Thyroid gland (tissue), 4 donors: ENCODE measurements at regions not wholly inside any gene's neighbourhood (a gene's known extent, or its start where the extent isn't known, plus 50 kb on each side); places are given as distances from the start of the nearest gene placed in this dataset.

Experiments
- DNase-seq, 2 donors: peaks; one replicate each; pipeline ENCODE4 v3.0.0-alpha.2; 2019
- H3K27ac ChIP-seq, 3 donors: fragments of 200-600 bp; sonication (generic); 1 replicate in 2 of 3; 2 replicates in 1 of 3; pipeline ENCODE4 v1.5.1; 2016 to 2019; ENCODE audit warnings: mild to moderate bottlenecking in 1 of 3, moderate library complexity in 1 of 3
- H3K27me3 ChIP-seq: fragments of 200-600 bp; sonication (generic); one replicate; pipeline ENCODE4 v1.5.1; 2019
- H3K36me3 ChIP-seq, 2 donors: fragments of 200-600 bp; sonication (generic); one replicate each; pipeline ENCODE4 v1.5.1; 2016 to 2019
- H3K4me1 ChIP-seq, 2 donors: fragments of 200-600 bp; sonication (generic); one replicate each; pipeline ENCODE4 v1.5.1; 2017 to 2019
- H3K4me3 ChIP-seq, 3 donors: fragments of 200-600 bp; sonication (generic); replicated peaks in 1 of 3; 1 replicate in 2 of 3; 2 replicates in 1 of 3; pipeline ENCODE4 v1.5.1; 2016; ENCODE audit warnings: mild to moderate bottlenecking in 1 of 3
- H3K9me3 ChIP-seq: fragments of 200-600 bp; sonication (generic); one replicate; pipeline ENCODE4 v1.5.1; 2017
- POLR2A ChIP-seq, 2 donors: fragments of 450-650 bp; IDR thresholded peaks; one replicate each; pipeline ENCODE4 v1.6.1; 2017; ENCODE audit warnings: antibody characterized with exemption in 2 of 2, mild to moderate bottlenecking in 2 of 2, moderate library complexity in 1 of 2
- WGBS, 2 donors: methylation state at CpG; one replicate each; pipeline ENCODE4 v1.1.5; 2017; 5-methylcytosine and 5-hydroxymethylcytosine counted together
- intact Hi-C: fragments of 100-400 bp; cut with DNase I; formaldehyde crosslinking; loops from one replicate; pipeline ENCODE4 v1.15.1; 2023
- TF ChIP-seq, protein P1 (sequence below), 6 experiments: fragments of 200-600 bp in 3 of 6; fragments of 450-650 bp in 3 of 6; sonication (generic) in 3 of 6; IDR thresholded peaks; one replicate each; pipeline ENCODE4 v1.5.1; 2016 to 2019; ENCODE audit warnings: antibody characterized with exemption in 6 of 6, mild to moderate bottlenecking in 2 of 6, inconsistent platforms in 1 of 6, moderate library complexity in 1 of 6

DNA sequence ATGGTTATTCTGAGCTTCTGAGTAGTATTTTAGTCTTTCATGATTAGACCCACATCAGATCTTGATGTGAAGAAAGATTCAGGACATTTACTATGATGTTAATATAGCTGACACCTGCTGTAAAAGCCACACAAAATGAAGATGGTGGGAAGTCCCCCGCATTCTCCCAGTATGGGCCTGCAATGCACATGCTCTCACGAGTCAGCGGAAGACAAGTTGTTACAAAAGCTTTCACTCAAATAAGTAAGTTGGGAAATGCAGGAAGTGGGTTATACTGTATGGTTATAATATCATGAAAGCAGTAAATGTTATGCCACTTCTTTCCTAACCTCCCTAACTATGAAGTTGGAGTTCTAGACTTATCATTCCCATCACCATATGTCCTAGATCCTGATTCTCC, 171.9 kb downstream of the KLF5 start:
- Histone ChIP-seq H3K27ac (no peak overlapping the region), H3K36me3 (no peaks in the 10 kb centered on the region), H3K4me1 (no peaks in the 10 kb centered on the region), H3K9me3 (no peaks in the 10 kb centered on the region), H3K27me3 (no peaks in the 10 kb centered on the region), H3K4me3 (no peak overlapping the region)
- TF ChIP-seq, protein P1, sequence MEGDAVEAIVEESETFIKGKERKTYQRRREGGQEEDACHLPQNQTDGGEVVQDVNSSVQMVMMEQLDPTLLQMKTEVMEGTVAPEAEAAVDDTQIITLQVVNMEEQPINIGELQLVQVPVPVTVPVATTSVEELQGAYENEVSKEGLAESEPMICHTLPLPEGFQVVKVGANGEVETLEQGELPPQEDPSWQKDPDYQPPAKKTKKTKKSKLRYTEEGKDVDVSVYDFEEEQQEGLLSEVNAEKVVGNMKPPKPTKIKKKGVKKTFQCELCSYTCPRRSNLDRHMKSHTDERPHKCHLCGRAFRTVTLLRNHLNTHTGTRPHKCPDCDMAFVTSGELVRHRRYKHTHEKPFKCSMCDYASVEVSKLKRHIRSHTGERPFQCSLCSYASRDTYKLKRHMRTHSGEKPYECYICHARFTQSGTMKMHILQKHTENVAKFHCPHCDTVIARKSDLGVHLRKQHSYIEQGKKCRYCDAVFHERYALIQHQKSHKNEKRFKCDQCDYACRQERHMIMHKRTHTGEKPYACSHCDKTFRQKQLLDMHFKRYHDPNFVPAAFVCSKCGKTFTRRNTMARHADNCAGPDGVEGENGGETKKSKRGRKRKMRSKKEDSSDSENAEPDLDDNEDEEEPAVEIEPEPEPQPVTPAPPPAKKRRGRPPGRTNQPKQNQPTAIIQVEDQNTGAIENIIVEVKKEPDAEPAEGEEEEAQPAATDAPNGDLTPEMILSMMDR (IDR thresholded peaks at IDR 0.05): no peak
- TF ChIP-seq POLR2A (IDR thresholded peaks at IDR 0.05): no peak
- no peak for DNase-seq
- 87 to 89% methylated on average over 3 of the region's 3 CpGs for WGBS, 2 donors
- intact Hi-C loops: no loop called here

DNA sequence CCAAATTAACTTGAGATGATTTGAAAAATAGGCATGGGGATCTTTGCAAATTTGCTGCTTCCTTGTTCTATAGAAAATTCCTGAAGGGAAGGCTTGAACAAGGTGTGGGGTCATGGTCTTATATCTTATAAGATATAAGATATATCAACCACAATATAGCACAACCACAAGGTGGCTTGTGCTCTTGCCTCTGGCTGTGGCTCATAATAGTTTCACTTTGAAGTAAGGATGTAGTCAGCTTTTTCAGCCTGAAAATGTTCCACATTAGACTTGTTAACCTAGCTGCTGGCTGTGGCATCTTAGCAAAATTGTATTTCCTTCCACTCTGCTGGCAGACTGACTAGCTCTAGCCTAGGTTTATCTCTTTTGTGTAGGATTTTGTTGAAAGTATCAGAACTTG, 169.7 kb downstream of the KLF5 start:
- no peak for TF ChIP-seq POLR2A (IDR thresholded peaks at IDR 0.05)
- TF ChIP-seq, protein P1 (IDR thresholded peaks at IDR 0.05): no peak
- no peaks in the 10 kb centered on the region for H3K27me3 ChIP-seq
- intact Hi-C loops: no loop called here
- no peak for DNase-seq
- no peaks in the 10 kb centered on the region for H3K36me3 ChIP-seq
- H3K27ac ChIP-seq: no peak overlapping the region
- no peaks in the 10 kb centered on the region for H3K4me1 ChIP-seq
- no peaks in the 10 kb centered on the region for H3K9me3 ChIP-seq
- no peak overlapping the region for H3K4me3 ChIP-seq

DNA sequence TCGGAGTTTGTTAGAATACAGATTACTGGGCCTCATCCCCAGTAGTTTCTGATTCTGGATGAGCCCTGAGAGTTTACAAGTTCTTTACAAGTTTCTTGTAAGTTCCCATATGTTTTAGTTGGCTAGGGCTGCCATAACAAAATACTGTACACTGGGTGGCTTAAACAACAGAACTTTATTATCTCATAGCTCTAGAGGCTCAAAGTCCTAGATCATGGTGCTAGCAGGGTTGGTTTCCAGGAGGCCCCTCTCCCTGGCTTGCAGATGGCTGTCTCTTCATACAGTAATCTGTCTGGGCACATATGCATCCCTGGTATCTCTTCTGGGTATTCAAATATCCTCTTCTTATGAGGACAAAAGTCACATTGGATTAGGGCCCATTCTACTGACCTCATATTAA, 167.2 kb downstream of the KLF5 start:
- Histone ChIP-seq H3K27me3 (no peaks in the 10 kb centered on the region), H3K4me1 (no peaks in the 10 kb centered on the region), H3K4me3 (no peak overlapping the region), H3K36me3 (no peaks in the 10 kb centered on the region), H3K9me3 (no peaks in the 10 kb centered on the region), H3K27ac (no peak overlapping the region)
- 96 to 100% methylated on average over 1 of the region's 1 CpG for WGBS, 2 donors
- TF ChIP-seq, protein P1 (IDR thresholded peaks at IDR 0.05): no peak
- TF ChIP-seq POLR2A (IDR thresholded peaks at IDR 0.05): no peak
- DNase-seq: no peak
- intact Hi-C loops: no loop called here

DNA sequence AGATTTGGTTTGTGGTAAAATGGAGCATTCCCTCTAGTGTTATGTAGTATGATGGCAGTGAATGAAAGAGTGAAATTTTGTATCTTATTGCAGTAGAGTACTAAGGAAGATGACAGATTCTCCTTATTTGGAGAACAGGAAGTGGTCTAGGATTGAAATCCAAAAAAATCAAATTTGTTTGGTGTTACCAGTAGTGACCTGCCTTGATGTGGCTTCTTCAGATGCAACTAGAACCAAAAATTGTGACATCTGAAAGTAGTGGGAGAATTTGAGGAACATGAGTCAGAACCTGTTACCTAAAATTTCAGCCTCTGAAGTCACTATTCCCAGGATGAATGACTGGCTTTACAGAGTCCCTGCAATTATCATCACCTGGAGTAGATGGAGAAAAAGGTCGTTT, 165.9 kb downstream of the KLF5 start:
- Histone ChIP-seq H3K27me3 (no peaks in the 10 kb centered on the region), H3K27ac (no peak overlapping the region), H3K36me3 (no peaks in the 10 kb centered on the region), H3K4me1 (no peaks in the 10 kb centered on the region), H3K4me3 (no peak overlapping the region), H3K9me3 (no peaks in the 10 kb centered on the region)
- TF ChIP-seq POLR2A (IDR thresholded peaks at IDR 0.05): no peak
- TF ChIP-seq, protein P1 (IDR thresholded peaks at IDR 0.05): no peak
- 74% methylated on average over 1 of the region's 1 CpG for WGBS, 2 donors
- no peak for DNase-seq
- intact Hi-C loops: no loop called here

DNA sequence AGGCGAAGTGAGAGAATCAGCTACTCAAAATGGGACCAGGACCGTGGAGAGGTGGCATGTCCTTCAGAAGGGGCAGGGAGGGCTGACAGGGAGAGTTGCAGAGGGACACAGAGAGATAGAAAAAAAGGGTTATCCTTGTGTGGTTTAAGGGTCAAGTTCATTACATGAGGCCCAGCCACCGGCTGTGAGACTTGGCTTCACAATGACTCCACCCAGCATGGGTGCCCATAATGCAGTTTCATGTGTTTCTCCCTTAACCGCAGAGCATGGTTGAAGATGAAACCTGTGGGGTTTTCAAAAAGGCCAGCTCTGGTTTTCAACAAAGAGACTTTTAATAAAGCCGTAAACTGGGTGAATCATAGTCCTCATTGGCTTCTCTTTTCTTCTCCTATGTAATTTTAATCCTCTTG, 164.6 kb downstream of the KLF5 start:
- Histone ChIP-seq H3K9me3 (no peaks in the 10 kb centered on the region), H3K27ac (no peak overlapping the region), H3K27me3 (no peaks in the 10 kb centered on the region), H3K4me1 (no peaks in the 10 kb centered on the region), H3K36me3 (no peaks in the 10 kb centered on the region), H3K4me3 (no peak overlapping the region)
- DNase-seq: no peak
- intact Hi-C loops: no loop called here
- TF ChIP-seq, protein P1 (IDR thresholded peaks at IDR 0.05): no peak
- TF ChIP-seq POLR2A (IDR thresholded peaks at IDR 0.05): no peak
- 89% methylated on average over 5 of the region's 5 CpGs for WGBS, 2 donors
